Natural killer cell (primary cell): ENCODE measurements at regions not wholly inside any gene's neighbourhood (a gene's known extent, or its start where the extent isn't known, plus 50 kb on each side); places are given as distances from the start of the nearest gene placed in this dataset.
"Not testable (repeated sequence)": the region's sequence is repeated elsewhere in the genome, so short reads cannot be mapped to it uniquely, and the experiment has no call there.

Experiments used
- ATAC-seq, 3 donors: fragments of 150-1000 bp in 2 of 3; fragments of 200-7000 bp in 1 of 3; cut with Tn5 transposase; 1 replicate in 1 of 3; 2 replicates in 2 of 3; pipeline ENCODE4 v1.10.0; 2021; ENCODE audit warnings: mild to moderate bottlenecking in 2 of 3, moderate library complexity in 2 of 3
- DNase-seq, 2 donors: peaks; one replicate each; pipeline versions ENCODE4 v3.0.0 to v3.0.0-alpha.2; 2013 to 2021; ENCODE audit warnings: mixed read lengths in 1 of 2
- H3K27ac ChIP-seq: one replicate; pipeline ENCODE4 v1.5.1; 2013; ENCODE audit warnings: mild to moderate bottlenecking, low read length
- H3K27me3 ChIP-seq: one replicate; pipeline ENCODE4 v1.6.1; 2013; ENCODE audit warnings: low read length; ENCODE audit not compliant: control insufficient read depth, insufficient read depth
- H3K36me3 ChIP-seq: one replicate; pipeline ENCODE4 v1.6.1; 2013; ENCODE audit warnings: low read length; ENCODE audit not compliant: control insufficient read depth, insufficient read depth
- H3K4me1 ChIP-seq: one replicate; pipeline ENCODE4 v1.6.1; 2013; ENCODE audit warnings: low read length; ENCODE audit not compliant: control insufficient read depth, insufficient read depth
- H3K4me3 ChIP-seq: one replicate; pipeline ENCODE4 v1.5.1; 2013; ENCODE audit warnings: low read length
- H3K9me3 ChIP-seq: one replicate; pipeline ENCODE4 v1.6.1; 2013; ENCODE audit warnings: low read length; ENCODE audit not compliant: control insufficient read depth, insufficient read depth
- H3K27ac Mint-ChIP-seq, 2 donors: one replicate each; pipeline ENCODE4 v1.8.0; 2022; ENCODE audit warnings: mild to moderate bottlenecking in 2 of 2, mixed read lengths in 2 of 2, moderate library complexity in 1 of 2
- H3K27me3 Mint-ChIP-seq, 2 donors: one replicate each; pipeline ENCODE4 v1.8.0; 2022; ENCODE audit warnings: low read depth in 2 of 2, mixed read lengths in 2 of 2
- H3K36me3 Mint-ChIP-seq: one replicate; pipeline ENCODE4 v1.8.0; 2022; ENCODE audit warnings: mixed read lengths
- H3K4me1 Mint-ChIP-seq, 2 donors: one replicate each; pipeline ENCODE4 v1.8.0; 2022; ENCODE audit warnings: mixed read lengths in 2 of 2
- H3K4me3 Mint-ChIP-seq: one replicate; pipeline ENCODE4 v1.8.0; 2022; ENCODE audit warnings: mild to moderate bottlenecking, moderate library complexity, mixed read lengths
- H3K9me3 Mint-ChIP-seq, 2 donors: one replicate each; pipeline ENCODE4 v1.8.0; 2022; ENCODE audit warnings: mixed read lengths in 2 of 2
- WGBS: methylation state at CpG from one replicate; pipeline ENCODE4 v1.1.7; 2013; ENCODE audit warnings: missing lambda C conversion rate; ENCODE audit not compliant: insufficient coverage; 5-methylcytosine and 5-hydroxymethylcytosine counted together
- intact Hi-C: fragments of 100-400 bp; cut with micrococcal nuclease; formaldehyde crosslinking; loops from one replicate; pipeline ENCODE4 v1.14.2; 2022

- H3K4me3 Mint-ChIP-seq, intact Hi-C loops, H3K27me3 ChIP-seq, H3K9me3 ChIP-seq, H3K36me3 Mint-ChIP-seq, H3K27me3 Mint-ChIP-seq, H3K36me3 ChIP-seq, H3K4me1 ChIP-seq, ATAC-seq, H3K4me3 ChIP-seq, H3K27ac ChIP-seq, DNase-seq, H3K4me1 Mint-ChIP-seq, H3K27ac Mint-ChIP-seq, H3K9me3 Mint-ChIP-seq: not testable (repeated sequence)
- WGBS, result 100% methylated on average over 1 of the region's 1 CpG
Measured at GRCh38 chr7:35914214-35914613, 113.4 kb downstream of the SEPTIN7 start.

- H3K36me3 Mint-ChIP-seq, H3K4me3 ChIP-seq, H3K27me3 Mint-ChIP-seq, ATAC-seq, DNase-seq, H3K36me3 ChIP-seq, H3K27ac Mint-ChIP-seq, H3K27ac ChIP-seq, H3K27me3 ChIP-seq, H3K9me3 ChIP-seq, H3K9me3 Mint-ChIP-seq, H3K4me3 Mint-ChIP-seq, H3K4me1 ChIP-seq, H3K4me1 Mint-ChIP-seq: not testable (repeated sequence)
- intact Hi-C loops, result loop anchor here (5.0 kb wide), 1 partner anchor 377 kb away; no protein-coding TSS in a partner anchor
- 76% methylated on average over 5 of the region's 6 CpGs for WGBS
Measured at GRCh38 chr7:35915247-35915955, 114.5 kb downstream of the SEPTIN7 start.

GRCh38 chr7:35918217-35918616 is 117.4 kb downstream of the SEPTIN7 start:
- H3K27ac Mint-ChIP-seq, result peak overlapping the region in 1 of 2 donors; percentile 27
- not testable (repeated sequence) for H3K27ac ChIP-seq, ATAC-seq, H3K27me3 Mint-ChIP-seq, H3K4me1 Mint-ChIP-seq, H3K36me3 ChIP-seq, H3K4me3 ChIP-seq, DNase-seq, H3K9me3 Mint-ChIP-seq, H3K9me3 ChIP-seq, H3K4me3 Mint-ChIP-seq, H3K4me1 ChIP-seq, H3K27me3 ChIP-seq, H3K36me3 Mint-ChIP-seq
- intact Hi-C loops, result loop anchor here (5.0 kb wide), 1 partner anchor 374 kb away; no protein-coding TSS in a partner anchor
- WGBS, result 87% methylated on average over 9 of the region's 10 CpGs

GRCh38 chr7:35919607-35920006 is 118.8 kb downstream of the SEPTIN7 start:
- intact Hi-C loops, result loop anchor here (5.0 kb wide), 1 partner anchor 373 kb away; no protein-coding TSS in a partner anchor
- not testable (repeated sequence) for DNase-seq, H3K4me1 ChIP-seq, ATAC-seq, H3K27me3 Mint-ChIP-seq, H3K4me3 Mint-ChIP-seq, H3K36me3 Mint-ChIP-seq, H3K4me1 Mint-ChIP-seq, H3K4me3 ChIP-seq, H3K27ac ChIP-seq, H3K27ac Mint-ChIP-seq, H3K9me3 Mint-ChIP-seq, H3K36me3 ChIP-seq, H3K27me3 ChIP-seq, H3K9me3 ChIP-seq
- 20% methylated on average over 5 of the region's 6 CpGs for WGBS

GRCh38 chr7:35921338-35921737 is 120.5 kb downstream of the SEPTIN7 start:
- H3K4me3 ChIP-seq, H3K27me3 Mint-ChIP-seq, H3K4me1 ChIP-seq, H3K9me3 ChIP-seq, DNase-seq, intact Hi-C loops, H3K36me3 Mint-ChIP-seq, H3K4me1 Mint-ChIP-seq, ATAC-seq, H3K36me3 ChIP-seq, H3K27ac Mint-ChIP-seq, H3K27me3 ChIP-seq, H3K9me3 Mint-ChIP-seq, H3K27ac ChIP-seq, H3K4me3 Mint-ChIP-seq: not testable (repeated sequence)
- WGBS, result 82% methylated on average over 4 of the region's 5 CpGs

- H3K9me3 ChIP-seq, DNase-seq, H3K4me1 ChIP-seq, H3K4me3 ChIP-seq, H3K27me3 Mint-ChIP-seq, H3K27ac ChIP-seq, ATAC-seq, H3K36me3 ChIP-seq, intact Hi-C loops, H3K36me3 Mint-ChIP-seq, H3K9me3 Mint-ChIP-seq, H3K4me3 Mint-ChIP-seq, H3K27me3 ChIP-seq, H3K4me1 Mint-ChIP-seq, H3K27ac Mint-ChIP-seq: not testable (repeated sequence)
- 82% methylated on average over 7 of the region's 7 CpGs for WGBS
Measured at GRCh38 chr7:35924668-35925067, 123.8 kb downstream of the SEPTIN7 start.

- H3K9me3 ChIP-seq, H3K27me3 ChIP-seq, H3K4me3 ChIP-seq, H3K4me1 ChIP-seq, H3K4me3 Mint-ChIP-seq, H3K36me3 Mint-ChIP-seq, H3K27ac ChIP-seq, H3K9me3 Mint-ChIP-seq, H3K4me1 Mint-ChIP-seq, DNase-seq, H3K36me3 ChIP-seq, H3K27ac Mint-ChIP-seq, ATAC-seq, intact Hi-C loops, H3K27me3 Mint-ChIP-seq: not testable (repeated sequence)
- 100% methylated on average over 4 of the region's 9 CpGs for WGBS
Measured at GRCh38 chr7:35926966-35927365, 126.1 kb downstream of the SEPTIN7 start.

GRCh38 chr7:35931134-35931533 is 130.3 kb downstream of the SEPTIN7 start:
- H3K4me1 ChIP-seq, H3K36me3 ChIP-seq, H3K36me3 Mint-ChIP-seq, H3K27me3 Mint-ChIP-seq, H3K27me3 ChIP-seq, H3K4me1 Mint-ChIP-seq, H3K9me3 Mint-ChIP-seq, H3K9me3 ChIP-seq, intact Hi-C loops, H3K4me3 Mint-ChIP-seq, DNase-seq, H3K27ac Mint-ChIP-seq, H3K27ac ChIP-seq, H3K4me3 ChIP-seq, ATAC-seq: not testable (repeated sequence)
